Cardiac muscle cell (in vitro differentiated cells and primary cell): ENCODE measurements at regions not wholly inside any gene's neighbourhood (a gene's known extent, or its start where the extent isn't known, plus 50 kb on each side); places are given as distances from the start of the nearest gene placed in this dataset.

Experiments used
- DNase-seq, 2 donors: peaks; one replicate each; pipeline versions ENCODE4 v3.0.0 to v3.0.0-alpha.2; 2010 to 2017; ENCODE audit warnings: low read depth in 1 of 2, low spot score in 1 of 2
- H3K27ac ChIP-seq: fragments of 200-600 bp; sonication (generic); 2 replicates; pipeline ENCODE4 v1.5.1; 2016
- H3K27me3 ChIP-seq: fragments of 200-600 bp; sonication (generic); 2 replicates; pipeline ENCODE4 v1.6.0; 2016; ENCODE audit warnings: control low read depth
- H3K36me3 ChIP-seq: fragments of 200-600 bp; sonication (generic); 2 replicates; pipeline ENCODE4 v1.5.1; 2016; ENCODE audit warnings: control low read depth
- H3K4me1 ChIP-seq: fragments of 200-600 bp; sonication (generic); 2 replicates; pipeline ENCODE4 v1.8.1; 2017; ENCODE audit warnings: low read depth, mild to moderate bottlenecking, mixed run types
- H3K4me3 ChIP-seq: fragments of 200-600 bp; sonication (generic); 2 replicates; pipeline ENCODE4 v1.5.1; 2016; ENCODE audit warnings: mild to moderate bottlenecking
- H3K9me3 ChIP-seq: fragments of 200-600 bp; sonication (generic); 2 replicates; pipeline ENCODE4 v1.5.1; 2017; ENCODE audit warnings: low read depth, mild to moderate bottlenecking, control low read depth
- CTCF ChIP-seq: IDR thresholded peaks from 2 replicates; pipeline ENCODE4 v1.5.1; 2012; ENCODE audit warnings: low read depth, mild to moderate bottlenecking, low read length

- no peak for TF ChIP-seq CTCF
- DNase-seq = no peak
- Histone ChIP-seq H3K4me3 (no peak overlapping the region), H3K9me3 (no peaks in the 10 kb centered on the region), H3K27me3 (no peaks in the 10 kb centered on the region), H3K27ac (no peak overlapping the region), H3K4me1 (no peaks in the 10 kb centered on the region), H3K36me3 (no peaks in the 10 kb centered on the region)
Measured at GRCh38 chr4:63233671-63234070, 1175.6 kb downstream of the TECRL start.

GRCh38 chr4:63232058-63232457 is 1177.2 kb downstream of the TECRL start:
- no peak for TF ChIP-seq CTCF
- Histone ChIP-seq H3K4me3 (no peak overlapping the region), H3K9me3 (no peaks in the 10 kb centered on the region), H3K27ac (no peak overlapping the region), H3K4me1 (no peaks in the 10 kb centered on the region), H3K27me3 (no peaks in the 10 kb centered on the region), H3K36me3 (no peaks in the 10 kb centered on the region)
- no peak for DNase-seq

GRCh38 chr4:63226229-63226628 is 1183.0 kb downstream of the TECRL start:
- no peaks in the 10 kb centered on the region for H3K4me1 ChIP-seq
- DNase-seq = no peak
- no peak for TF ChIP-seq CTCF
- no peaks in the 10 kb centered on the region for H3K36me3 ChIP-seq
- H3K4me3 ChIP-seq = no peak overlapping the region
- no peaks in the 10 kb centered on the region for H3K9me3 ChIP-seq
- H3K27me3 ChIP-seq = no peaks in the 10 kb centered on the region
- no peak overlapping the region for H3K27ac ChIP-seq

- no peaks in the 10 kb centered on the region for H3K27me3 ChIP-seq
- no peaks in the 10 kb centered on the region for H3K9me3 ChIP-seq
- no peaks in the 10 kb centered on the region for H3K4me1 ChIP-seq
- no peak overlapping the region for H3K4me3 ChIP-seq
- no peak overlapping the region for H3K27ac ChIP-seq
- no peaks in the 10 kb centered on the region for H3K36me3 ChIP-seq
- TF ChIP-seq CTCF = no peak
- no peak for DNase-seq
Measured at GRCh38 chr4:63222466-63222865, 1186.8 kb downstream of the TECRL start.

- Histone ChIP-seq H3K27me3 (no peaks in the 10 kb centered on the region), H3K9me3 (no peaks in the 10 kb centered on the region), H3K27ac (no peak overlapping the region), H3K4me1 (no peaks in the 10 kb centered on the region), H3K4me3 (no peak overlapping the region), H3K36me3 (no peaks in the 10 kb centered on the region)
- DNase-seq = no peak
- no peak for TF ChIP-seq CTCF
Measured at GRCh38 chr4:63221477-63221876, 1187.8 kb downstream of the TECRL start.

GRCh38 chr4:63218856-63219255 is 1190.4 kb downstream of the TECRL start:
- TF ChIP-seq CTCF = no peak
- Histone ChIP-seq H3K4me1 (no peaks in the 10 kb centered on the region), H3K36me3 (no peaks in the 10 kb centered on the region), H3K27ac (no peak overlapping the region), H3K4me3 (no peak overlapping the region), H3K27me3 (no peaks in the 10 kb centered on the region), H3K9me3 (no peaks in the 10 kb centered on the region)
- DNase-seq = no peak
